NCI-H526 treated with DMSO at 0.1 percent for 48 hours (cell line): ENCODE measurements at regions not wholly inside any gene's neighbourhood (a gene's known extent, or its start where the extent isn't known, plus 50 kb on each side); places are given as distances from the start of the nearest gene placed in this dataset.

Experiments used
- DNase-seq: peaks from one replicate; lab custom pipeline; 2025; lab: John Stamatoyannopoulos, UW

GRCh38 chr1:163744301-163744887 is 422.6 kb downstream of the NUF2 start:
- DNase-seq, result no peak

GRCh38 chr1:163745204-163745603 is 423.4 kb downstream of the NUF2 start:
- DNase-seq, result no peak

DNA sequence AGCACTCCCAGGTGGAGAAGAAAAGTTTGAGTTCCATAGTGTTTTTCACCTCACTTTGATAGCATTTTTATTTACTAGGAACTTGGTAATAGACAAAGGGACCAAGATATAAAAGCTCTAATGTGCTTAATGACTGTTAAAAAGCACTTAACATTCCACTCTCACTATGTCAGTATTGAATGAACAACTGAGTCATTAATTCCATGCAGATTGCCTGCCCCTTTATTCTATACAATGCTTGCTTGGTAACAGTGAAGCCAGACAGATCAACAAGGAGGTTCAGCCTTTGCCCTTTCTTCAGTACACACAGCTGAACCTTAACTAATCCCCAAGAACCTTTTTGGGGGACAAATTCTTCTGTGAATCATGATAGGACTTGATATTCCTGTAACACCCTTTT is 425.5 kb downstream of the NUF2 start:
- no peak for DNase-seq

DNA sequence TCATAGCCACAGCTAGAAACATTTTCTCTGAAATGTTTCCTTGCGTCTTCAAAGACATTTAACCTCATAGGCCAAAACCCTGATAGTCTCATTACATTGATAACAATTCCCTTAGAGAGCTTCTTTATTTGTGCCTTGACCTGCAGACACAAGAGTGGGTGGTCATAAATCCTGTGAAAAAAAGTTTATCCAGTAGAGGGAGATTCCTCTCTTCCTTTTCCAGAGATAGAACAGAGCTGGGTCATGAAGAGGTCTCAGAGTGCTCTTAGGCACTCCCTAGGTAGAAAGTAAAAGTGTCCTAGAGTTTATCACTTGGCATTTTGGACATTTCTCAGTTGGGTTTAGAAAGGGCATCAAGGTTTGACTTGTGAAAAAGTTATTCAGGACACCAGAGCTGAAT is 426.1 kb downstream of the NUF2 start:
- no peak for DNase-seq

- DNase-seq, result no peak
Measured at GRCh38 chr1:163758977-163759670, 437.4 kb downstream of the NUF2 start.

DNA sequence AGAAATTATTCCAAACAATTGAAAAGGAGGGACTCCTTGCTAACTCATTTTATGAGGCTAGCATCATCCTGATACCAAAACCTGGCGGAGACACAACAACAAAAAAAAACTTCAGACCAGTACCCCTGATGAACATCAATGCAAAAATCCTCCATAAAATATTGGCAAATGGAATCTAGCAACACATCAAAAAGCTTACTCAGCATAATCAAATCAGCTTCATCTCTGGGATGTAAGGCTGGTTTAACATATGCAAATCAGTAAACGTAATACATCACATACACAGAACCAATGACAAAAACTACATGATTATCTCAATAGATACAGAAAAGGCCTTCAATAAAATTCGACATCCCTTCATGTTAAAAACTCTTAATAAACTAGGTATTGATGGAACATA is 440.1 kb downstream of the NUF2 start:
- DNase-seq, result peak; percentile 79

- DNase-seq, result no peak
Measured at GRCh38 chr1:163766257-163766918, 444.6 kb downstream of the NUF2 start.

DNA sequence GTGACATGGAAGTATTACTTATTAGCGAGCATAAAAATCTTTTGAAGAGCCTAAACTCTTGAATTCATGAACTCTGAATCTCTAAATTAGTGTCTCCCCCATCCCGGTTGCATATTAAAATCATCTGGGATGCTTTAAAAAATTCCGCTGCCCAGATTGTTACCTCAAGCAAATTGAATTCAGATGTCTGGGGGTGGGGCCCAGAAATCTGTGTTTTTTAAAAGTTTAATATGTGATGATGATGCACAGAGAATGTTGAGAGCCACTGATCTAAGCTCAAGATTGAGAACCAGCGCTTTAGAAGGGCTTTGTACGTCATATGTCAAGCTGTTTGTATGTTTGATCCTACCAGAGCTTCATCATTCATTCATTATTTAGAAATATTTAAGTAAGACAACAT is 446.8 kb downstream of the NUF2 start:
- no peak for DNase-seq

DNA sequence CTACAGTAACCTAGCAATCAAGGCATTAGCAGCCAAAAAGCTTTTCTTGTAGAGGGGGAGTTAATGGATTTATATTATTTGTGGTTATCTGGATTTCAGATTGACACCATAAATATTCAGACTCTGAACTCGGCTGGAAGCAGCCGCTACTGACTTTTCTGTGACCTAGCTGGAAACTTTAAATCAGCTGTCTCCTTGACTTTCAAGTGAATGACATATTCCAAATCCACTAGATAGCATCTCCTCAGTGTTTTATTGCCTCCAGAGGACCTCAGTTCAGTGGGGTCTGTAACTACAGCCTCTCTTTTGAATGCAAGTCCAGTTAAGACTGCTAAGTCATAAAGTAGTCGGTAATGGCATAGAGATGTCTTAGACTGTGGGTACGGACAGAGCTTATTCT is 448.5 kb downstream of the NUF2 start:
- DNase-seq, result no peak

GRCh38 chr1:163771637-163772036 is 449.9 kb downstream of the NUF2 start:
- peak; percentile 91 for DNase-seq

GRCh38 chr1:163772246-163772645 is 450.5 kb downstream of the NUF2 start:
- DNase-seq, result no peak

DNA sequence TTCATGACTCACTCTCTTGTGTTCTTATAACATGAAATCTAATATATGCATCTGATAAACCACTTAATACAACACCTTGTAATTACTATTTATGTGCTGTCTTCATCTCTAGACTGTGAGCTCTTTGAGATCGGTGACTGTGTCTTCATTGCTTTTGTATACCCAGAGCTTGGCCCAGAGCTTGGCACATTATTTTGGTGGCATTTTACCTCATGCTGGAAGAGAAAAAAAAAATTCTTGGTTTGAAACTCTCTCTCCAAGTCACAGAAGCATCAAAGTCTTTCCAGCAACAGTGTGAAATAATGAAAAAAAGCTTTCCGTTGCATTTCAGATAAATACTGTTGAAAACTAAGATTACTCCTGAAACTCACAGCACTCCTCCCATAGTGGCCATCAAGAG is 451.6 kb downstream of the NUF2 start:
- no peak for DNase-seq

- no peak for DNase-seq
Measured at GRCh38 chr1:163774401-163774945, 452.7 kb downstream of the NUF2 start.

DNA sequence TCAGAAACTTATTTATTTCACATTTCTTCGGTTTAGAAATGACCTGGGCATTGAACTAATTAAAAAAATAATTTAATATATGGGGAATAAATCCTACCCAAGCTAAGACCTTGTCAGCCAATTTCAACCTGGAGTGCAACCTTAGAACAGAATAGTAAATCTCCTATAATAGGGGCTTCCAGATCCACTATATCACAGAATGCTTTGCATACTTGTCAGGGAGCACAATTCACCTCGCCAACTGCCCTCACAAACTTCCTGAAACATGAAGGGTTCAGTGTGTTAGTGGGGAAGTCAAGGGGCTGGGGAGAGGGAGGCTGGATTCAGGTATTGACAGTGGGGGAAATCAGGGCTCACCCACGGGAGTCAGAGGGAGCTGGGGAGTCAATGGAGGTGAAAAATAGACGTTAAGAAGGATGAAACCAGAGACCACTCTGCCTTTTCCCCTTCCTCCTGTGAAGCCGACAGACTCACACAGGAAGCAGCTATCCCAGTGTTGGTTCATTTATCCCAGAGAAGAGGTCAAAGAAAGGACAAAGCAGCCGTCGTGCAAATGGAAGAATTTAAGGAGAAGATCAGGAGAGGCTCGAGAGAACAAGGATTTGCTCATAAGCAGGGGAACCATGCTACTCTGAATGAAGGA is 453.3 kb downstream of the NUF2 start:
- peak; percentile 76 for DNase-seq

DNA sequence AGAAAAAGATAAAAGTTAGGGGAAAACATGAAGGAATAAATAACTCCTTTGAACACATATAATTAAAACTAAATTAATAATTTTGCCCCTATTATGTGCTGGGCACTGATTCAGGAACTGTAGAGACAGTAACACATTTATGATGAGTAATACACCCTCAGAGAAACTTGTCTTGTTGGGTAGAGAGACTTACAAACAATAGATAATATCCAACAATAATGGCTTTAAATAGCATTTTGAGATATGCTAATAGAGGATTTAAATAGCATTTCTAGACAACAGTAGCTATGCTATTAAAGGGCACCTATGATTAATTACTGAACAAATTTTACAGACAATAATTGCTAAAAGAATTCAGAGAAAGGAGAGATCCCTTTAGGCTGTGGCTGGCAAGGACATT is 455.5 kb downstream of the NUF2 start:
- DNase-seq, result no peak

DNA sequence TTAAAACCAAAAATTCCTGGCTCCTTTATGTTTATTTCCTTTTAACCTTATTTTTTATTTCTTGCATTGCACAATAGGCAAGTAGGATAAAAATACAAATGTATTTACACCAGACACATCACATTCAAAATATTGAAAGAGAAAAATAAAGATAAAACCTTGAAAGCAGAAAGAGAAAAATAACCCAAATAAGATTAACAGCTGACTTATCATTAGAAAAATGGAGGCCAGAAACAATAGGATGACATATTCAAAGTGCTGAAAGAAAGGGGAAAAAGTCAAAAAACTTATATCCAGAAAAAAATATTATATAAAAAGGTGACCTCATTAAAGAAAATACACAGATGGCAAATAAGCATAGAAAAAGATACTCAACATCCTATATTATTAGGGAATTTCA is 459.4 kb downstream of the NUF2 start:
- DNase-seq, result no peak

DNA sequence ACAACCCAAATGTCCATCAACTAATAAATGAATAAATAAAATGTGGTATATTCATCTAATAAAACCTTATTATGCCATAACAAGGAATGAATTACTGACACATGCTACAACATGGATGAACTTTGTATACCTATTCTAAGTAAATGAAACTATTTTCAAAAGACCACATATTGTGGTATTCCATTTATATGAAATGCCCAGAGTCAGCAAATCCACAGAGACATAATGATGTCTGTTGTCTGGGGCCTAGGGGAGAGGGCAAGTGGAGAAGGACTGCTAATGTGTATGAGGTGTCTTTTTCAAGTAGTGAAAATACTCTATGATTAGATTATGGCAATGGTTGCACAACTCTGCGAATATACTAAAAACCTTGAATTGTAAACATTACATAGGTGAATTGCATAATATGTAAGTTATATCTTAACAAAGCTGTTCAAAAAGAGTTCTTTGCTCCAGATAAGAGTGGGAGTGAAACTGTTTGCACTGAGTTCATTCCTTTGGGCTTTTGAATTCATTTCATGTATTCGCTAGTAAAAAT is 464.2 kb downstream of the NUF2 start:
- DNase-seq, result no peak

GRCh38 chr1:163789911-163790310 is 468.2 kb downstream of the NUF2 start:
- no peak for DNase-seq

DNA sequence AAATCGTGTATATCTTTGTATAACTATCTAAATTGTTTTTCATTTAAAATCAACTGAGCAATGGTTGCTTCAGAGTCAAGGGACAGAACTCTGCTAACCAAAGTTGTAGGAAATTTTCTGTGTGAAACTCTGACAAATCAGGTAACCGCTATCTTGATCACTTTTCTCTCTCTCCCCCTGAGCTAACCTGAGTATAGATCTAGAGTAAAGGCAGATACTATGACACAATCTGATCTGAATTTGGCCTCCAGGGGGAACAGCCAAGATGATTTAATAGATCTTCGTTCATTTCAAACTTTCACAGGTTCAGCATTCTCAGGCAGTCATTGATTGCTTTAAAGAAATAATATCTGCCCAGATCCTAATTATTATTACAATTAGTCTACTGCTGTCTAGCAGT is 472.8 kb downstream of the NUF2 start:
- DNase-seq, result no peak

- DNase-seq, result peak; percentile 78
Measured at GRCh38 chr1:163796394-163796821, 474.7 kb downstream of the NUF2 start.

DNA sequence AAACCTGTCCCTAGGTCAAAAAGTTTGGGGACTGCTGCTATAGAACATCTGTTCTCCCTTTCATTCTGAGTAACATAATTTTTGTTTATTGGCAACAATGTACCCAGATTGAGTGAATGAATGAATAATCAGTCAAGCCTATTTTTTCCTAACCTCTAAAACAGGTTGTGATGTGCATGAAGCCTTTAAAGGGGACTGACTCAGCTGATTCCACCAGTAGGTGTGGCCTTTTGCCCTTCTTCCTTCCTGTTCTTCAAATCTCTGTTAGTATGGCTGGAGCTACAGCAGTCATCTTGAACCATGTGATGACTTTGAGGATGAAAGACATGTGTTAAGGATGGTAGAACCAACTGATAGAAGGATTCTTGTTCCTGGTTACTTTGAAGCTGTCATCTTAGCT is 476.1 kb downstream of the NUF2 start:
- DNase-seq, result no peak

- DNase-seq, result no peak
Measured at GRCh38 chr1:163799190-163799805, 477.5 kb downstream of the NUF2 start.
